Type B pancreatic cell (in vitro differentiated cells): ENCODE measurements at regions not wholly inside any gene's neighbourhood (a gene's known extent, or its start where the extent isn't known, plus 50 kb on each side); places are given as distances from the start of the nearest gene placed in this dataset.

Experiments used
- DNase-seq: peaks from one replicate; pipeline ENCODE4 v3.0.0; 2021; ENCODE audit warnings: mixed read lengths; ENCODE audit not compliant: unreplicated experiment; ENCODE audit errors: extremely low spot score
- H3K27ac Mint-ChIP-seq: 2 replicates; pipeline ENCODE4 v1.8.0; 2021; ENCODE audit warnings: mild to moderate bottlenecking, mixed read lengths
- H3K27me3 Mint-ChIP-seq: 2 replicates; pipeline ENCODE4 v1.8.0; 2021; ENCODE audit warnings: mixed read lengths
- H3K36me3 Mint-ChIP-seq: 2 replicates; pipeline ENCODE4 v1.8.0; 2021; ENCODE audit warnings: mixed read lengths
- H3K4me1 Mint-ChIP-seq: one replicate; pipeline ENCODE4 v1.8.0; 2021; ENCODE audit warnings: mixed read lengths; ENCODE audit not compliant: unreplicated experiment
- H3K4me3 Mint-ChIP-seq: 2 replicates; pipeline ENCODE4 v1.8.0; 2021; ENCODE audit warnings: mild to moderate bottlenecking, mixed read lengths
- H3K9me3 Mint-ChIP-seq: 2 replicates; pipeline ENCODE4 v1.8.0; 2021; ENCODE audit warnings: mixed read lengths
- CTCF ChIP-seq: fragments of 200-600 bp; sonication (generic); conservative IDR thresholded peaks from 2 replicates; pipeline ENCODE4 v1.5.0; 2021; ENCODE audit warnings: antibody characterized with exemption, mild to moderate bottlenecking

- Mint-ChIP-seq H3K27me3 (no peaks in the 10 kb centered on the region), H3K9me3 (no peaks in the 10 kb centered on the region), H3K4me1 (peaks cover 11% of the 10 kb centered on the region), H3K36me3 (no peaks in the 10 kb centered on the region), H3K27ac (no peak overlapping the region), H3K4me3 (no peak overlapping the region)
- TF ChIP-seq CTCF = no peak
- no peak for DNase-seq
These were observed 100.2 kb upstream of the OPRM1 start for GRCh38 chr6:153938876-153939275.

GRCh38 chr6:153931431-153931830 is 107.6 kb upstream of the OPRM1 start:
- no peaks in the 10 kb centered on the region for H3K27me3 Mint-ChIP-seq
- no peaks in the 10 kb centered on the region for H3K36me3 Mint-ChIP-seq
- H3K4me3 Mint-ChIP-seq = no peak overlapping the region
- no peaks in the 10 kb centered on the region for H3K9me3 Mint-ChIP-seq
- no peaks in the 10 kb centered on the region for H3K4me1 Mint-ChIP-seq
- DNase-seq = no peak
- no peak overlapping the region for H3K27ac Mint-ChIP-seq
- no peak for TF ChIP-seq CTCF

- TF ChIP-seq CTCF = no peak
- Mint-ChIP-seq H3K4me3 (no peak overlapping the region), H3K27me3 (no peaks in the 10 kb centered on the region), H3K9me3 (no peaks in the 10 kb centered on the region), H3K4me1 (no peaks in the 10 kb centered on the region), H3K36me3 (no peaks in the 10 kb centered on the region), H3K27ac (no peak overlapping the region)
- no peak for DNase-seq
These were observed 111.2 kb upstream of the OPRM1 start for GRCh38 chr6:153927867-153928266.

- no peak for DNase-seq
- no peaks in the 10 kb centered on the region for H3K36me3 Mint-ChIP-seq
- no peaks in the 10 kb centered on the region for H3K4me1 Mint-ChIP-seq
- no peak for TF ChIP-seq CTCF
- peaks cover 2% of the 10 kb centered on the region for H3K27me3 Mint-ChIP-seq
- no peak overlapping the region for H3K4me3 Mint-ChIP-seq
- H3K9me3 Mint-ChIP-seq = no peaks in the 10 kb centered on the region
- no peak overlapping the region for H3K27ac Mint-ChIP-seq
These were observed 140.5 kb upstream of the OPRM1 start for GRCh38 chr6:153898360-153899059.

- Mint-ChIP-seq H3K4me3 (no peak overlapping the region), H3K27ac (no peak overlapping the region)
- no peak for TF ChIP-seq CTCF
These were observed 156.6 kb upstream of the OPRM1 start for GRCh38 chr6:153882411-153882810.

More at GRCh38 chr6:153882411-153882810, 156.6 kb upstream of the OPRM1 start:
- no peak for DNase-seq
- Mint-ChIP-seq H3K4me1 (no peaks in the 10 kb centered on the region), H3K27me3 (no peaks in the 10 kb centered on the region), H3K36me3 (no peaks in the 10 kb centered on the region), H3K9me3 (peaks cover 8% of the 10 kb centered on the region)
